ENCODE measurements at regions not wholly inside any gene's neighbourhood (a gene's known extent, or its start where the extent isn't known, plus 50 kb on each side); places are given as distances from the start of the nearest gene placed in this dataset.
"Not testable (repeated sequence)": the region's sequence is repeated elsewhere in the genome, so short reads cannot be mapped to it uniquely, and the experiment has no call there.

GRCh38 chr1:80214888-80215540 lies 1208.5 kb upstream of the ADGRL4 start:
- no peak for DNase-seq

- DNase-seq = no peak
Observed at GRCh38 chr1:80212948-80213347, 1206.4 kb upstream of the ADGRL4 start.

- no peak for DNase-seq
Observed at GRCh38 chr1:80211691-80212380, 1205.3 kb upstream of the ADGRL4 start.

- no peak for DNase-seq
Observed at GRCh38 chr1:80202118-80202517, 1195.6 kb upstream of the ADGRL4 start.

- DNase-seq = no peak
Observed at GRCh38 chr1:80194221-80194620, 1187.7 kb upstream of the ADGRL4 start.

- DNase-seq = no peak
Observed at GRCh38 chr1:80181418-80181817, 1174.9 kb upstream of the ADGRL4 start.

- DNase-seq = no peak
Observed at GRCh38 chr1:80171631-80172030, 1165.1 kb upstream of the ADGRL4 start.

- no peak for DNase-seq
Observed at GRCh38 chr1:80170811-80171485, 1164.4 kb upstream of the ADGRL4 start.

- DNase-seq = no peak
Observed at GRCh38 chr1:80164150-80164549, 1157.6 kb upstream of the ADGRL4 start.

- DNase-seq = no peak
Observed at GRCh38 chr1:80163686-80164085, 1157.2 kb upstream of the ADGRL4 start.

- no peak for DNase-seq
Observed at GRCh38 chr1:80158771-80159170, 1152.2 kb upstream of the ADGRL4 start.

GRCh38 chr1:80158266-80158665 lies 1151.7 kb upstream of the ADGRL4 start:
- no peak for DNase-seq

- no peak for DNase-seq
Observed at GRCh38 chr1:80155371-80155770, 1148.8 kb upstream of the ADGRL4 start.

- DNase-seq = no peak
Observed at GRCh38 chr1:80154176-80154575, 1147.6 kb upstream of the ADGRL4 start.

- DNase-seq = no peak
Observed at GRCh38 chr1:80153762-80154161, 1147.2 kb upstream of the ADGRL4 start.

GRCh38 chr1:80143361-80143760 lies 1136.8 kb upstream of the ADGRL4 start:
- DNase-seq = no peak

GRCh38 chr1:80137946-80138602 lies 1131.5 kb upstream of the ADGRL4 start:
- DNase-seq = not testable (repeated sequence)

- DNase-seq = no peak
Observed at GRCh38 chr1:80113168-80114038, 1106.9 kb upstream of the ADGRL4 start.

GRCh38 chr1:80101159-80101558 lies 1094.6 kb upstream of the ADGRL4 start:
- no peak for DNase-seq

GRCh38 chr1:80099713-80100112 lies 1093.2 kb upstream of the ADGRL4 start:
- no peak for DNase-seq

- no peak for DNase-seq
Observed at GRCh38 chr1:80085067-80085466, 1078.5 kb upstream of the ADGRL4 start.

GRCh38 chr1:80083892-80084291 lies 1077.4 kb upstream of the ADGRL4 start:
- DNase-seq = peak; percentile 64

GRCh38 chr1:80076469-80076868 lies 1069.9 kb upstream of the ADGRL4 start:
- no peak for DNase-seq

All from NCI-H510A (cell line).